Adrenal gland (tissue), 9 donors: ENCODE measurements at regions not wholly inside any gene's neighbourhood (a gene's known extent, or its start where the extent isn't known, plus 50 kb on each side); places are given as distances from the start of the nearest gene placed in this dataset.

Experiments used
- DNase-seq, 7 donors: peaks; one replicate each; pipeline ENCODE4 v3.0.0-alpha.2; 2019 to 2020
- H3K27ac ChIP-seq, 5 donors: fragments of 200-600 bp; sonication (generic) in 4 of 5; 1 replicate in 3 of 5; 2 replicates in 2 of 5; pipeline versions ENCODE4 v1.5.1 to v1.8.0; 2016 to 2020; ENCODE audit warnings: mild to moderate bottlenecking in 1 of 5
- H3K27me3 ChIP-seq: fragments of 200-600 bp; 2 replicates; pipeline ENCODE4 v1.8.0; 2021
- H3K36me3 ChIP-seq, 2 donors: fragments of 200-600 bp; replicated peaks in 1 of 2; 1 replicate in 1 of 2; 2 replicates in 1 of 2; pipeline versions ENCODE4 v1.5.1 to v1.8.0; 2018 to 2022
- H3K4me1 ChIP-seq, 2 donors: fragments of 200-600 bp; replicated peaks in 1 of 2; 1 replicate in 1 of 2; 2 replicates in 1 of 2; pipeline versions ENCODE4 v1.5.1 to v1.8.0; 2018 to 2021
- H3K4me3 ChIP-seq, 4 donors: fragments of 200-600 bp; sonication (generic) in 3 of 4; one replicate each; pipeline ENCODE4 v1.5.1; 2016 to 2018
- H3K9me3 ChIP-seq, 3 donors: fragments of 200-600 bp; sonication (generic) in 1 of 3; replicated peaks in 1 of 3; 1 replicate in 2 of 3; 2 replicates in 1 of 3; pipeline versions ENCODE4 v1.5.1 to v1.8.0; 2016 to 2021
- POLR2A ChIP-seq, 2 donors: fragments of 450-650 bp; IDR thresholded peaks; one replicate each; pipeline ENCODE4 v1.6.1; 2017; ENCODE audit warnings: antibody characterized with exemption in 2 of 2, mild to moderate bottlenecking in 2 of 2, moderate library complexity in 1 of 2
- WGBS, 4 donors: extraction: QIAGEN DNeasy Blood & Tissue Kit in 2 of 4; methylation state at CpG; one replicate each; pipeline versions ENCODE4 v1.1.5 to v1.1.7; 2013 to 2017; 5-methylcytosine and 5-hydroxymethylcytosine counted together
- intact Hi-C, 2 donors: fragments of 100-400 bp; cut with DNase I; formaldehyde crosslinking; loops; one replicate each; pipeline versions ENCODE4 v1.14.1 to v1.15.0; 2022 to 2023
- TF ChIP-seq, protein P1 (sequence below), 6 experiments: fragments of 450-650 bp in 4 of 6; fragments of 200-600 bp in 2 of 6; sonication (generic) in 1 of 6; IDR thresholded peaks; 1 replicate in 5 of 6; 2 replicates in 1 of 6; pipeline versions ENCODE4 v1.5.1 to v1.8.0; 2016 to 2021; ENCODE audit warnings: antibody characterized with exemption in 6 of 6, mild to moderate bottlenecking in 2 of 6, moderate library complexity in 1 of 6
- donor health status: healthy with polysubstance abuse.
- donor health status: Bipolar disorder and iron deficiency.
- donor health status: DM: yes; HTN: yes; CAD: no.
- donor health status: DM: no; HTN: no; CAD: no.
- donor health status: DM: no; HTN: no; CAD: no.

DNA sequence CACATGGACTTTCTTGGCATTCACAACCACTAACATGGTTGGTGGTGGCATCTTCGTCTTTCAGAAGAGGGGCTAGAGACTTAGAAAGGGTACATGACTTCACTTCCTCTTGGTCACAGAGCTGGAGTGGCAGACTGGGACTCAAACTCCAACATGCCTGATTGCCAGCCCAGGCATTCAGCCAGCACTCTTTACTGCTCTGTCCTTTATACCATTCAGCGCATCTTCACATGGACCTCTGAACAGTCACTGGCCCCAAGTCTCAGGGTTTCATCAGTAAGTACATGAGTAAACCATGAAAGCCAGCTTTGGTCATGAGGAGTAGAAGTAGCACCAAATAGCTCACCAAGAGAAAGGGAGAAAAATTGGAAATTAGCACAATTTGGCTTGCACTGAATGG is 148.4 kb upstream of the KLF14 start:
- TF ChIP-seq POLR2A (IDR thresholded peaks at IDR 0.05): no peak
- TF ChIP-seq, protein P1, sequence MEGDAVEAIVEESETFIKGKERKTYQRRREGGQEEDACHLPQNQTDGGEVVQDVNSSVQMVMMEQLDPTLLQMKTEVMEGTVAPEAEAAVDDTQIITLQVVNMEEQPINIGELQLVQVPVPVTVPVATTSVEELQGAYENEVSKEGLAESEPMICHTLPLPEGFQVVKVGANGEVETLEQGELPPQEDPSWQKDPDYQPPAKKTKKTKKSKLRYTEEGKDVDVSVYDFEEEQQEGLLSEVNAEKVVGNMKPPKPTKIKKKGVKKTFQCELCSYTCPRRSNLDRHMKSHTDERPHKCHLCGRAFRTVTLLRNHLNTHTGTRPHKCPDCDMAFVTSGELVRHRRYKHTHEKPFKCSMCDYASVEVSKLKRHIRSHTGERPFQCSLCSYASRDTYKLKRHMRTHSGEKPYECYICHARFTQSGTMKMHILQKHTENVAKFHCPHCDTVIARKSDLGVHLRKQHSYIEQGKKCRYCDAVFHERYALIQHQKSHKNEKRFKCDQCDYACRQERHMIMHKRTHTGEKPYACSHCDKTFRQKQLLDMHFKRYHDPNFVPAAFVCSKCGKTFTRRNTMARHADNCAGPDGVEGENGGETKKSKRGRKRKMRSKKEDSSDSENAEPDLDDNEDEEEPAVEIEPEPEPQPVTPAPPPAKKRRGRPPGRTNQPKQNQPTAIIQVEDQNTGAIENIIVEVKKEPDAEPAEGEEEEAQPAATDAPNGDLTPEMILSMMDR (IDR thresholded peaks at IDR 0.05): no peak
- Histone ChIP-seq H3K36me3 (peaks cover 0 to 42% of the 10 kb centered on the region in 2 donors), H3K27ac (peak overlapping the region in 2 of 5 donors; percentile 10 to 41), H3K4me1 (peaks cover 10 to 33% of the 10 kb centered on the region in 2 donors), H3K27me3 (no peaks in the 10 kb centered on the region), H3K4me3 (no peak overlapping the region), H3K9me3 (no peaks in the 10 kb centered on the region)
- DNase-seq: no peak
- 75 to 100% (median 90%) methylated on average over 2 of the region's 2 CpGs for WGBS, 4 donors
- intact Hi-C loops: no loop called here

DNA sequence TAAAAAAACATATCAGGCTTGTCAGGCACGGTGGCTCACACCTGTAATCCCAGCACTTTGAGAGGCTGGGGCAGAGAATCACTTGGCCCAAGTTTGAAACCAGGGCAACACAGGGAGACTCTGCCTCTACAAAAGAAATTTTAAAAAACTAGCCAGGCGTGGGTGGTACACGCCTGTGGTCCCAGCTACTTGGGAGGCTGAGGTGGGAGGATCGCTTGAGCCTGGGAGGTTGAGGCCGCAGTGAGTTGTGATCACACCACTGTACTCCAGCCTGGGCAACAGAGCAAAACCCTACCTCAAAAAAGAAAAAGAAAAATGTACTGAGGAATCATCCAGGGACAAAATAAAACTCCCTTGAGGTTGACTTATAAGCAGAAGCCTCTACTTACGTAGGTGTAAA is 149.9 kb upstream of the KLF14 start:
- H3K27ac ChIP-seq: no peak overlapping the region
- peaks cover 0 to 35% of the 10 kb centered on the region in 2 donors for H3K36me3 ChIP-seq
- WGBS, 4 donors: 93 to 96% (median 94%) methylated on average over 6 of the region's 6 CpGs
- TF ChIP-seq, protein P1 (IDR thresholded peaks at IDR 0.05): no peak
- no peak for TF ChIP-seq POLR2A (IDR thresholded peaks at IDR 0.05)
- H3K4me3 ChIP-seq: no peak overlapping the region
- no peaks in the 10 kb centered on the region for H3K27me3 ChIP-seq
- peaks cover 10 to 46% of the 10 kb centered on the region in 2 donors for H3K4me1 ChIP-seq
- DNase-seq: no peak
- intact Hi-C loops: no loop called here
- H3K9me3 ChIP-seq: no peaks in the 10 kb centered on the region

DNA sequence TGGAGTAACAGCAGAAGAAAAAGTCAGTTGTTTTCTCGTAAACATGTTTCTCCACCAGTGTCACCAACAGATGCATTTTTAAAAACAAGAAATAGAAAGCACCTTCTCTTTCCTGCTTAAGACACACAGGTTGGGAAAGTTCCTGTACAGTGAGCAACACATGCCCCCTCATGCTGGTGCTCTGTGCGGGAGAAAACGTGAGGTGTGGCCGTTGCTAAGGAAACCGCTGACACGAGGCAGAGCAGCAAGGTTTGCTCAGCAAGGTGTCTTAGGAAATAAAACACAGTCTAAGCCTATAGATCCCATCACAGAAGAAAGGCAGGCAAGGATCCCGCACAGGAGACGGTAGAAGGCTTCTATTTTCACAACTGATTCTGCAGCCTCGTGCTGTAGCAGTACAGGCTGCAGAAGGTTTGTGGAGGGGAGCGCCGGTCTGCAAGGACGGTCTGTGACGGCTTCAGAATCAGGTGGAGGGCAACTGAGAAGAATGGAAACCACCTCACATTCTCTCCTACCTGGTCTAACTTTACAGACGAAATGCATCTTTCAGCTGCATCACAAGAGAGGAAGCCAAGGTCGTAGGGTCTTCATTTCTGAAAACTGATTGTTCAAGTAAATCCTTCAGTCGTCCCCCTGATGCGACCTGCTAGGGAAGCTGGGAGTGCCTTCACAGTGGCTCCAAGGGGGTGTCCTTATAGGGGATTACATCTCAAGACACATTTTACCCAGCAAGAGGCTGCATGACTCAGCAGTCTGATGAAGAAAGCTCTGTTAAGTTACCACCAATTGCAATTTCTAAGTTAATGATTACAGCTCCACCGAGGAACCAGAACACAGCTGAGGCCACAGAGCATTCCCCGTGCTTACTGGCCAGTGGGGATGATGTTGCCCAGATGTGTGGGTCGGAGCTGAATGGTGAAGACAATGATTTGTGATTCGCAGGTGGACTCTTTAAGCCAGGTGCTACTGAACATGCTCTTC is 150.7 kb upstream of the KLF14 start:
- DNase-seq: no peak
- H3K9me3 ChIP-seq: no peaks in the 10 kb centered on the region
- TF ChIP-seq POLR2A (IDR thresholded peaks at IDR 0.05): no peak
- TF ChIP-seq, protein P1 (IDR thresholded peaks at IDR 0.05): no peak
- peak overlapping the region in 1 of 5 donors; percentile 52 for H3K27ac ChIP-seq
- 80 to 82% (median 82%) methylated on average over 19 to 21 of the region's 21 CpGs for WGBS, 4 donors
- peaks cover 0 to 35% of the 10 kb centered on the region in 2 donors for H3K36me3 ChIP-seq
- H3K27me3 ChIP-seq: no peaks in the 10 kb centered on the region
- intact Hi-C loops: no loop called here
- H3K4me3 ChIP-seq: no peak overlapping the region
- peaks cover 14 to 47% of the 10 kb centered on the region in 2 donors for H3K4me1 ChIP-seq

DNA sequence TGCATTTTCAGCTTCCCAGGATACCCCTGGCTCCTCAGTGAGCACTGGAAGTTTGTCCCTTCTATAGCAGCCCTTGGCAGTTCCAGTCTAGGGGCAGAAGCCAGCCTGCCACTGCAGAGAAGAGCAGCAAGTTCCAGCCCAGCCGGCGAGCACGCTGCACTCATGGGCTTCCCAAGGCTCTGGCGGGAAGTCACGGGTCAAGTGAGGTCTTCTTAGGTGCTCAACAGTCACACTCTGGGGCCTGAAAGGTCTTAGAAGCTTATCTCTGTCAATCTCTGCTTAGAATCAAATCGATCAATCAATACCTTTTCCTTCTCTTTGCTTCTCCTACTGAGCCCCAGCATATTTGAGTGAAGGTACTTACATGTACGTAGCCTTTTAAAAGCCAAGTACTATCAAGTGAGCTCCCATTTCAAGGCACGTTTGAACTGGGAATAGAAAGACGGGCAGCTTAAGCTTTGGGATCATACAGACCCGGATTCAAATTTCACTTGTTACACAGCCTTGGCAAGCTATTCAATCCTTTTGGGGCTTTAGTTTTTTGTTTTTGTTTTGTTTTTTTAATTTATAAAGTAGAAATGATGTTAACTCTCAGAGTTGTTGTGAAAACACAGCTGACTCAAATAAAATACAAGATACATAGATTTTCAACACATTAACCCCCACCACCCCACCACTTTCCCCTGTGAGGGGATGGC is 152.6 kb upstream of the KLF14 start:
- intact Hi-C loops: no loop called here
- peaks cover 21 to 52% of the 10 kb centered on the region in 2 donors for H3K4me1 ChIP-seq
- 82 to 90% (median 85%) methylated on average over 6 to 10 of the region's 10 CpGs for WGBS, 4 donors
- H3K27ac ChIP-seq: peak overlapping the region in 3 of 5 donors; percentile 15 to 50 (median 37)
- no peaks in the 10 kb centered on the region for H3K27me3 ChIP-seq
- TF ChIP-seq, protein P1 (IDR thresholded peaks at IDR 0.05): no peak
- H3K36me3 ChIP-seq: peaks cover 0 to 38% of the 10 kb centered on the region in 2 donors
- peak in 1 of 7 donors; percentile 37 for DNase-seq
- no peak overlapping the region for H3K4me3 ChIP-seq
- no peaks in the 10 kb centered on the region for H3K9me3 ChIP-seq
